HG02571 (cell line): ENCODE measurements at regions not wholly inside any gene's neighbourhood (a gene's known extent, or its start where the extent isn't known, plus 50 kb on each side); places are given as distances from the start of the nearest gene placed in this dataset.

Source experiments
- ATAC-seq: cut with Tn5 transposase; IDR thresholded peaks from one replicate; pipeline ENCODE4 v1.9.1; 2021; ENCODE audit warnings: mild to moderate bottlenecking, moderate library complexity; ENCODE audit not compliant: unreplicated experiment

DNA sequence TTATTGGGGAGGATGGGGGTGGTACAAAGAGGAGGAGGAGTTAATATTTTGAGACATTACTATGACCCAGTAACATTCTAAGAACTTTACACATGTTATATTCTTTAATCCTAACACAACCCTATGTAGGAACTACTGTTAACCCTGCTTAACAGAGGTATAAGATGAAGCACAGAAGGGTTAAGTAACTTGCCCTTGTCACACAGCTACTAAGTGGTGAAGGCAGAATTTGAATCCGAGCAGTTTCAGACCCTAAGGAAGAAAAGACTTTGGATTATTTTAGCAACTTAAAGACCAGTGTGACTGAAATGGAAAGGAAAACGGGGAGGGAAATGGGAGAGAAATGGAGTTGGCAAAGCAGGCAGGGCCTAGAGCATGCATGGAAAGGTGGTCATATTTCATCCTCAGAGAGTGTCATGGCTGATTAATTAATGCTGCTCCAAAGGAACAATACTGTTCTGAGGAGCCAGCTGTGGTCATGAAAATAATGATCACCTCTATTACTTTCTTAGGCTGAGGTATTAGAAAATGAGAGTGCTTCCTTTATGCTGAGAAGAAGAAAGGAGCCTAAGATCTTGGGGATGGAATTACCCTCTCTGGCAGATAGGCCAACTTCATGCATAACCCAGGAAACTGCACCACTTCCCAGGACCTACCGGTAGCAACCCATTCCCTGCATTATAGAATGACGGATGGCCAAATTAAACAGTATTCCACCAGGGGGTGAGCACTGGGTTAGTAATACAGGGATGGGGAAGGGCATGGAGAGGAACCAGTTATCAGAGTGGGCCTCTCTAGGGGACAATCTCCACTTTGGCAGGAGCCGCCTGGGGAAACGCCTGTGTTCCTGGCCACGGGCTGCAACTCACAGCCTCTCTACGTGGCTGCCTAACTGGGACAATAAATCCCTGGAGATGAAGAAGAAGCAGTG lies 50.1 kb upstream of the TNFAIP3 start:
- no peak for ATAC-seq
